Adrenal gland (tissue), 9 donors: ENCODE measurements at regions not wholly inside any gene's neighbourhood (a gene's known extent, or its start where the extent isn't known, plus 50 kb on each side); places are given as distances from the start of the nearest gene placed in this dataset.

Experiments used
- DNase-seq, 7 donors: peaks; one replicate each; pipeline ENCODE4 v3.0.0-alpha.2; 2019 to 2020
- H3K27ac ChIP-seq, 5 donors: fragments of 200-600 bp; sonication (generic) in 4 of 5; 1 replicate in 3 of 5; 2 replicates in 2 of 5; pipeline versions ENCODE4 v1.5.1 to v1.8.0; 2016 to 2020; ENCODE audit warnings: mild to moderate bottlenecking in 1 of 5
- H3K27me3 ChIP-seq: fragments of 200-600 bp; 2 replicates; pipeline ENCODE4 v1.8.0; 2021
- H3K36me3 ChIP-seq, 2 donors: fragments of 200-600 bp; replicated peaks in 1 of 2; 1 replicate in 1 of 2; 2 replicates in 1 of 2; pipeline versions ENCODE4 v1.5.1 to v1.8.0; 2018 to 2022
- H3K4me1 ChIP-seq, 2 donors: fragments of 200-600 bp; replicated peaks in 1 of 2; 1 replicate in 1 of 2; 2 replicates in 1 of 2; pipeline versions ENCODE4 v1.5.1 to v1.8.0; 2018 to 2021
- H3K4me3 ChIP-seq, 4 donors: fragments of 200-600 bp; sonication (generic) in 3 of 4; one replicate each; pipeline ENCODE4 v1.5.1; 2016 to 2018
- H3K9me3 ChIP-seq, 3 donors: fragments of 200-600 bp; sonication (generic) in 1 of 3; replicated peaks in 1 of 3; 1 replicate in 2 of 3; 2 replicates in 1 of 3; pipeline versions ENCODE4 v1.5.1 to v1.8.0; 2016 to 2021
- POLR2A ChIP-seq, 2 donors: fragments of 450-650 bp; IDR thresholded peaks; one replicate each; pipeline ENCODE4 v1.6.1; 2017; ENCODE audit warnings: antibody characterized with exemption in 2 of 2, mild to moderate bottlenecking in 2 of 2, moderate library complexity in 1 of 2
- WGBS, 4 donors: extraction: QIAGEN DNeasy Blood & Tissue Kit in 2 of 4; methylation state at CpG; one replicate each; pipeline versions ENCODE4 v1.1.5 to v1.1.7; 2013 to 2017; 5-methylcytosine and 5-hydroxymethylcytosine counted together
- intact Hi-C, 2 donors: fragments of 100-400 bp; cut with DNase I; formaldehyde crosslinking; loops; one replicate each; pipeline versions ENCODE4 v1.14.1 to v1.15.0; 2022 to 2023
- TF ChIP-seq, protein P1 (sequence below), 6 experiments: fragments of 450-650 bp in 4 of 6; fragments of 200-600 bp in 2 of 6; sonication (generic) in 1 of 6; IDR thresholded peaks; 1 replicate in 5 of 6; 2 replicates in 1 of 6; pipeline versions ENCODE4 v1.5.1 to v1.8.0; 2016 to 2021; ENCODE audit warnings: antibody characterized with exemption in 6 of 6, mild to moderate bottlenecking in 2 of 6, moderate library complexity in 1 of 6
- donor health status: healthy with polysubstance abuse.
- donor health status: Bipolar disorder and iron deficiency.
- donor health status: DM: yes; HTN: yes; CAD: no.
- donor health status: DM: no; HTN: no; CAD: no.
- donor health status: DM: no; HTN: no; CAD: no.

DNA sequence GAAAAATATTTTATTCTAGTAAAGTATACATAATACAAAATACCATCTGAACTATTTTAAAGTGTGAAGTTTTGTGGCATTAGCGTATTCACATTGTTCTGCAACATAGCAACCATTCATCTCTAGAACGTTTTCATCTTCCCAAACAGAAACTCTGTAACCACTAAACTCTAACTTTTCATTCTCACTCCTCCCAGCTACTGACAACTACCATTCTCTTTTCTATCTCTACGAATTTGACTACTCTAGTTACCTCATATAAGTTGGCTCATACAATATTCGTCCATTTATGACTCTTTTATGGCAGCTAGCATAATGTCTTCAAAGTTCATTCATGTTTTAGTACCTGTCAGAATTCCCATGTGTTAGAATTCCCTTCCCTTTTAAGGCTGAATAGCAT is 150.5 kb upstream of the MIR17HG start:
- TF ChIP-seq, protein P1, sequence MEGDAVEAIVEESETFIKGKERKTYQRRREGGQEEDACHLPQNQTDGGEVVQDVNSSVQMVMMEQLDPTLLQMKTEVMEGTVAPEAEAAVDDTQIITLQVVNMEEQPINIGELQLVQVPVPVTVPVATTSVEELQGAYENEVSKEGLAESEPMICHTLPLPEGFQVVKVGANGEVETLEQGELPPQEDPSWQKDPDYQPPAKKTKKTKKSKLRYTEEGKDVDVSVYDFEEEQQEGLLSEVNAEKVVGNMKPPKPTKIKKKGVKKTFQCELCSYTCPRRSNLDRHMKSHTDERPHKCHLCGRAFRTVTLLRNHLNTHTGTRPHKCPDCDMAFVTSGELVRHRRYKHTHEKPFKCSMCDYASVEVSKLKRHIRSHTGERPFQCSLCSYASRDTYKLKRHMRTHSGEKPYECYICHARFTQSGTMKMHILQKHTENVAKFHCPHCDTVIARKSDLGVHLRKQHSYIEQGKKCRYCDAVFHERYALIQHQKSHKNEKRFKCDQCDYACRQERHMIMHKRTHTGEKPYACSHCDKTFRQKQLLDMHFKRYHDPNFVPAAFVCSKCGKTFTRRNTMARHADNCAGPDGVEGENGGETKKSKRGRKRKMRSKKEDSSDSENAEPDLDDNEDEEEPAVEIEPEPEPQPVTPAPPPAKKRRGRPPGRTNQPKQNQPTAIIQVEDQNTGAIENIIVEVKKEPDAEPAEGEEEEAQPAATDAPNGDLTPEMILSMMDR (IDR thresholded peaks at IDR 0.05) = no peak
- no peak for TF ChIP-seq POLR2A (IDR thresholded peaks at IDR 0.05)
- intact Hi-C loops = no loop called here
- no peak for DNase-seq
- H3K9me3 ChIP-seq = no peaks in the 10 kb centered on the region
- 61 to 80% (median 68%) methylated on average over 4 of the region's 4 CpGs for WGBS, 4 donors
- no peaks in the 10 kb centered on the region for H3K27me3 ChIP-seq
- H3K27ac ChIP-seq = no peak overlapping the region
- H3K36me3 ChIP-seq = no peaks in the 10 kb centered on the region
- no peak overlapping the region for H3K4me3 ChIP-seq
- H3K4me1 ChIP-seq = no peaks in the 10 kb centered on the region

DNA sequence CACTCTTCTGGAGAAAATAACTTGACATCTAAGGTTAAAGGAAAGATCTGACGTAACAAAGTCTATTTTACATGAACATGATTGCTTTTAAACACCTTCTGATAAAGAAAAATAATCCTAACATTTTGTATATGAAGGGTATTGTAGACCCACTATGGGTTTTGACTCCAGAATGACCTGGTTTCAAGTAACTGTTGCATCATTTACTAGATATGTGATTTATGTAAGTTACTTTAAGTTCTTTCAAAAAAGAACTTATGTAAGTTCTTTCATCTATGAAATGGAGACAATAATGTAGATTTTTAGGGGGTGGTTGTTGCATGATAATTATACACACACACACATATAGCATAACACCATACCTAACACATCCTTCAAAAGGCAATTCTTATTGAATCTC is 147.6 kb upstream of the MIR17HG start:
- H3K27ac ChIP-seq = no peak overlapping the region
- intact Hi-C loops = no loop called here
- H3K9me3 ChIP-seq = no peaks in the 10 kb centered on the region
- no peak for DNase-seq
- H3K36me3 ChIP-seq = no peaks in the 10 kb centered on the region
- no peak for TF ChIP-seq POLR2A (IDR thresholded peaks at IDR 0.05)
- TF ChIP-seq, protein P1 (IDR thresholded peaks at IDR 0.05) = no peak
- WGBS, 4 donors = 77 to 91% (median 82%) methylated on average over 1 of the region's 1 CpG
- H3K4me3 ChIP-seq = no peak overlapping the region
- no peaks in the 10 kb centered on the region for H3K27me3 ChIP-seq
- H3K4me1 ChIP-seq = no peaks in the 10 kb centered on the region

DNA sequence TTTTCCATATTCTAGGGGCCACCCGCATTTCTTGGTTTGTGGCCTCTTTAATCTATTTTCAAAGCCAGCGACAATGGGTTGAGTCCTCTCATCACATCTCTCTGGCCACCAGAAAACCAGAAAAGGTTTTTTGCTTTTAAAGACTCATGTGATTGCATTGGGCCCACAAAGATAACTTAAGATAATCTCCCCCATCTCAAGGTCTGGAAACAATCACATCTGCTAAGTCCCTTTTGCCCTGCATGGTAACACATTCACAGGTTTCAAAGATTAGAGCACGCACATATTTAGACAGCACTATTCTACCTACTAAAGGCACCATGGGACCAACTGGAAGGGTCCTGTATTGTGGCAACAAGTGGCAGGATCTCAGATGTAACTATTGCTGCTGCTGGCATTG is 147.0 kb upstream of the MIR17HG start:
- no peak for TF ChIP-seq POLR2A (IDR thresholded peaks at IDR 0.05)
- TF ChIP-seq, protein P1 (IDR thresholded peaks at IDR 0.05) = no peak
- intact Hi-C loops = no loop called here
- WGBS, 4 donors = 79 to 93% (median 85%) methylated on average over 3 of the region's 3 CpGs

DNA sequence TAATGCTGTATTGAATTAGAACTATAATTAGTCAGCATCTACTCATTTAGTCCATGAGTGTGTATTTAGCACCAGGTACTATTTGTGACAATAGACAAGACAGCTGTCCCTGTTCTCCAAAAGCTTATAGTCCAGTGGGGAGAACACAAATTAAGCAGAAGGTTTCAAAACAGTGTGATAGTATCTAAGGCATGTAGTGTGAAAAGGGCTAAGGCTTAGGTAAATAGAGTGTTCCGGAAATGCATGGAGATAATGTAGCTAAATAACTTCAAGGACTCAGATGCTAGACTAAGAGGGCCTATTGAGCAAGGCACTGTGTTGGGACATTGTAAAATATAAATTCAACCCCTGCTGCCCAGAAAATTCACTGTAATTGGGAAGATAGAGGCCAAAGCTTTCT is 144.1 kb upstream of the MIR17HG start:
- no peak overlapping the region for H3K27ac ChIP-seq
- no peak overlapping the region for H3K4me3 ChIP-seq
- DNase-seq = no peak
- no peaks in the 10 kb centered on the region for H3K9me3 ChIP-seq
- H3K4me1 ChIP-seq = no peaks in the 10 kb centered on the region
- no peaks in the 10 kb centered on the region for H3K27me3 ChIP-seq
- intact Hi-C loops = no loop called here
- no peaks in the 10 kb centered on the region for H3K36me3 ChIP-seq
- TF ChIP-seq POLR2A (IDR thresholded peaks at IDR 0.05) = no peak
- TF ChIP-seq, protein P1 (IDR thresholded peaks at IDR 0.05) = no peak
- WGBS, 4 donors = 47 to 76% (median 70%) methylated on average over 1 of the region's 1 CpG

More for the DNA sequence above, 147.0 kb upstream of the MIR17HG start:
- no peaks in the 10 kb centered on the region for H3K27me3 ChIP-seq
- H3K9me3 ChIP-seq = no peaks in the 10 kb centered on the region
- no peaks in the 10 kb centered on the region for H3K4me1 ChIP-seq
- no peak overlapping the region for H3K27ac ChIP-seq
- no peak overlapping the region for H3K4me3 ChIP-seq
- H3K36me3 ChIP-seq = no peaks in the 10 kb centered on the region
- DNase-seq = no peak
